ENCODE measurements at regions not wholly inside any gene's neighbourhood (a gene's known extent, or its start where the extent isn't known, plus 50 kb on each side); places are given as distances from the start of the nearest gene placed in this dataset.

- DNase-seq (no peak), ATAC-seq (ENCODE audit: low read depth) (no peak)
- Histone ChIP-seq H3K56ac (ENCODE audit: extremely low read depth, insufficient read depth, low read length) (no peak overlapping the region), H3K18ac (ENCODE audit: low read depth, low read length) (no peak overlapping the region), H3K79me1 (ENCODE audit: low read depth in 1 of 2, low read length in 2 of 2) (no peaks in the 10 kb centered on the region), H4K8ac (ENCODE audit: low read depth in 2 of 2, low read length in 2 of 2) (no peak overlapping the region), H3K9me1 (ENCODE audit: insufficient read depth, low read length) (no peaks in the 10 kb centered on the region), H2BK5ac (ENCODE audit: low read depth, low read length, poor library complexity, severe bottlenecking) (no peak overlapping the region), H4K91ac (ENCODE audit: insufficient read depth, low read depth, low read length) (no peak overlapping the region), H3K36me3 (ENCODE audit: control insufficient read depth, insufficient read depth, low read length) (no peaks in the 10 kb centered on the region), H3K27ac (ENCODE audit: insufficient read depth, low read length) (no peak overlapping the region), H3K4me3 (ENCODE audit: insufficient read depth, low read depth, low read length) (no peak overlapping the region), H3K14ac (replicated peaks; ENCODE audit: low read depth, low read length) (no peak overlapping the region), H3K23ac (ENCODE audit: low read depth, low read length) (no peak overlapping the region), H3K4ac (ENCODE audit: low read depth, low read length) (no peak overlapping the region), H3K4me1 (ENCODE audit: control insufficient read depth, insufficient read depth, low read length) (no peaks in the 10 kb centered on the region), H3K4me2 (ENCODE audit: low read depth, low read length) (no peak overlapping the region), H3K9ac (ENCODE audit: low read depth, low read length) (no peak overlapping the region), H4K5ac (ENCODE audit: low read depth, low read length) (no peak overlapping the region), H2BK20ac (ENCODE audit: low read depth, low read length) (no peak overlapping the region), H2AFZ (replicated peaks; ENCODE audit: low read length, poor library complexity) (no peak overlapping the region), H2AK5ac (ENCODE audit: low read depth, low read length) (no peak overlapping the region), H3K27me3 (ENCODE audit: control insufficient read depth, insufficient read depth, low read length) (no peaks in the 10 kb centered on the region), H2AK9ac (replicated peaks; ENCODE audit: low read depth, low read length, poor library complexity) (no peak overlapping the region), H2BK15ac (ENCODE audit: low read depth, low read length) (no peak overlapping the region), H2BK120ac (ENCODE audit: low read depth, low read length) (no peak overlapping the region), H3K9me3 (ENCODE audit: control insufficient read depth, insufficient read depth, low read length) (no peaks in the 10 kb centered on the region), H4K20me1 (ENCODE audit: insufficient read depth, low read length) (no peaks in the 10 kb centered on the region)
- in situ Hi-C loops (cut with MboI; ENCODE audit: low sequenced_read_pairs) = no loop called here
- POLR2A ChIA-PET (ENCODE audit: unreplicated experiment) = no interaction called here
- intact Hi-C loops (cut with micrococcal nuclease) = no loop called here
- BruUV-seq (replicated peaks) = no TSS peak
- TF ChIP-seq MXI1 (IDR thresholded peaks at IDR 0.05; ENCODE audit: borderline replicate concordance, low read depth, low read length) (no peak), MAFK (IDR thresholded peaks at IDR 0.05; ENCODE audit: low read depth, low read length) (no peak), BHLHE40 (IDR thresholded peaks at IDR 0.05; ENCODE audit: low read depth, low read length) (no peak), SMC3 (IDR thresholded peaks at IDR 0.05; ENCODE audit: low read depth, low read length) (no peak), POLR2A (IDR thresholded peaks at IDR 0.05; ENCODE audit: low read depth, low read length) (no peak), CHD1 (IDR thresholded peaks at IDR 0.05; ENCODE audit: low read depth, low read length) (no peak), USF2 (IDR thresholded peaks at IDR 0.05; ENCODE audit: low read depth, low read length) (no peak), RAD21 (IDR thresholded peaks at IDR 0.05; ENCODE audit: low read length) (no peak), RCOR1 (IDR thresholded peaks at IDR 0.05; ENCODE audit: insufficient replicate concordance, low read length) (no peak), RFX5 (IDR thresholded peaks at IDR 0.05; ENCODE audit: low read depth, low read length) (no peak), CEBPB (IDR thresholded peaks at IDR 0.05; ENCODE audit: low read depth, low read length) (no peak), MAZ (IDR thresholded peaks at IDR 0.05; ENCODE audit: borderline replicate concordance, low read depth, low read length) (no peak), NFE2L2 (IDR thresholded peaks at IDR 0.05; ENCODE audit: low read depth, low read length) (no peak)
- TF ChIP-seq, protein P1, sequence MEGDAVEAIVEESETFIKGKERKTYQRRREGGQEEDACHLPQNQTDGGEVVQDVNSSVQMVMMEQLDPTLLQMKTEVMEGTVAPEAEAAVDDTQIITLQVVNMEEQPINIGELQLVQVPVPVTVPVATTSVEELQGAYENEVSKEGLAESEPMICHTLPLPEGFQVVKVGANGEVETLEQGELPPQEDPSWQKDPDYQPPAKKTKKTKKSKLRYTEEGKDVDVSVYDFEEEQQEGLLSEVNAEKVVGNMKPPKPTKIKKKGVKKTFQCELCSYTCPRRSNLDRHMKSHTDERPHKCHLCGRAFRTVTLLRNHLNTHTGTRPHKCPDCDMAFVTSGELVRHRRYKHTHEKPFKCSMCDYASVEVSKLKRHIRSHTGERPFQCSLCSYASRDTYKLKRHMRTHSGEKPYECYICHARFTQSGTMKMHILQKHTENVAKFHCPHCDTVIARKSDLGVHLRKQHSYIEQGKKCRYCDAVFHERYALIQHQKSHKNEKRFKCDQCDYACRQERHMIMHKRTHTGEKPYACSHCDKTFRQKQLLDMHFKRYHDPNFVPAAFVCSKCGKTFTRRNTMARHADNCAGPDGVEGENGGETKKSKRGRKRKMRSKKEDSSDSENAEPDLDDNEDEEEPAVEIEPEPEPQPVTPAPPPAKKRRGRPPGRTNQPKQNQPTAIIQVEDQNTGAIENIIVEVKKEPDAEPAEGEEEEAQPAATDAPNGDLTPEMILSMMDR (conservative IDR thresholded peaks at IDR 0.05; ENCODE audit: low read depth, low read length) = no peak
- CTCF ChIA-PET = no interaction called here
- WGBS, 2 experiments (ENCODE audit: extremely low coverage in 2 of 2, insufficient read length in 1 of 2) = no CpG with 5 or more reads among the region's 3 CpGs
- dilution Hi-C loops (cut with HindIII; ENCODE audit: low sequenced_read_pairs, unreplicated experiment) = no loop called here
Observed at GRCh38 chr9:24881361-24881760, 335.7 kb upstream of the IZUMO3 start.

All from IMR-90 (cell line).